B cell (primary cell): ENCODE measurements at regions not wholly inside any gene's neighbourhood (a gene's known extent, or its start where the extent isn't known, plus 50 kb on each side); places are given as distances from the start of the nearest gene placed in this dataset.

Experiments
- ATAC-seq: fragments of 200-7000 bp; cut with Tn5 transposase; one replicate; pipeline ENCODE4 v1.10.0; 2021; ENCODE audit warnings: low read depth, mild to moderate bottlenecking, moderate number of reproducible peaks, moderate library complexity
- CTCF ChIA-PET: fragments of 350-600 bp; sonication (Branson Sonifier 250); formaldehyde crosslinking; loops from one replicate; lab custom pipeline; 2021; ENCODE audit warnings: antibody characterized with exemption, inconsistent platforms; lab: Charles Lee
- POLR2A ChIA-PET: fragments of 350-600 bp; sonication (Branson Sonifier 250); formaldehyde crosslinking; loops from one replicate; lab custom pipeline; 2021; ENCODE audit warnings: antibody characterized with exemption; lab: Charles Lee
- DNase-seq: peaks from one replicate; pipeline ENCODE4 v3.0.0; 2013
- H2AFZ ChIP-seq: 2 replicates; pipeline ENCODE4 v1.6.1; 2012; ENCODE audit warnings: mild to moderate bottlenecking, low read depth, low read length; ENCODE audit not compliant: insufficient read depth, poor library complexity, severe bottlenecking
- H3K27ac ChIP-seq, 2 donors: 1 replicate in 1 of 2; 2 replicates in 1 of 2; pipeline ENCODE4 v1.5.1; 2012 to 2013; ENCODE audit warnings: low read length in 2 of 2, mild to moderate bottlenecking in 2 of 2, moderate library complexity in 1 of 2
- H3K27me3 ChIP-seq, 4 experiments: fragments of 200-600 bp in 1 of 4; sonication (generic) in 1 of 4; replicated peaks in 1 of 4; 1 replicate in 2 of 4; 2 replicates in 2 of 4; pipeline versions ENCODE4 v1.6.1 to v1.7.0; 2013 to 2016; ENCODE audit warnings: low read length in 3 of 4, mild to moderate bottlenecking in 2 of 4, mixed read lengths in 1 of 4, moderate library complexity in 1 of 4; ENCODE audit not compliant: insufficient read depth in 4 of 4, control insufficient read depth in 3 of 4; ENCODE audit errors: control extremely low read depth in 1 of 4
- H3K36me3 ChIP-seq, 2 experiments: replicated peaks in 1 of 2; 1 replicate in 1 of 2; 2 replicates in 1 of 2; pipeline versions ENCODE4 v1.6.1 to v1.7.1; 2013; ENCODE audit warnings: low read length in 1 of 2; ENCODE audit not compliant: insufficient read depth in 2 of 2, control insufficient read depth in 1 of 2; ENCODE audit errors: control extremely low read depth in 1 of 2, extremely low read depth in 1 of 2
- H3K4me1 ChIP-seq, 2 donors: fragments of 200-600 bp in 1 of 2; sonication (generic) in 1 of 2; 1 replicate in 1 of 2; 2 replicates in 1 of 2; pipeline versions ENCODE4 v1.5.1 to v1.6.1; 2013 to 2017; ENCODE audit warnings: low read length in 2 of 2; ENCODE audit not compliant: control insufficient read depth in 2 of 2, insufficient read depth in 2 of 2
- H3K4me2 ChIP-seq: replicated peaks from 2 replicates; pipeline ENCODE3; 2012; ENCODE audit warnings: mild to moderate bottlenecking, low read depth, low read length; ENCODE audit not compliant: poor library complexity, severe bottlenecking
- H3K4me3 ChIP-seq, 5 experiments: fragments of 200-600 bp in 1 of 5; sonication (generic) in 1 of 5; 1 replicate in 3 of 5; 2 replicates in 2 of 5; pipeline versions ENCODE4 v1.5.1 to v1.7.0; 2011 to 2016; ENCODE audit warnings: low read length in 4 of 5, mild to moderate bottlenecking in 4 of 5, low read depth in 2 of 5, control low read depth in 1 of 5, moderate library complexity in 1 of 5; ENCODE audit not compliant: insufficient read depth in 1 of 5; ENCODE audit errors: control extremely low read depth in 1 of 5, extremely low read depth in 1 of 5
- H3K79me2 ChIP-seq: fragments of 200-600 bp; sonication (generic); one replicate; pipeline ENCODE4 v1.6.0; 2016; ENCODE audit warnings: low read length; ENCODE audit not compliant: control insufficient read depth, insufficient read depth
- H3K9ac ChIP-seq: fragments of 200-600 bp; sonication (generic); 2 replicates; pipeline ENCODE4 v1.6.1; 2017; ENCODE audit warnings: mild to moderate bottlenecking, low read length, moderate library complexity
- H3K9me3 ChIP-seq, 3 donors: one replicate each; pipeline versions ENCODE4 v1.6.1 to v1.7.1; 2013; ENCODE audit warnings: low read length in 2 of 3; ENCODE audit not compliant: control insufficient read depth in 2 of 3, insufficient read depth in 1 of 3; ENCODE audit errors: control extremely low read depth in 1 of 3
- H4K20me1 ChIP-seq: 2 replicates; pipeline ENCODE4 v1.6.0; 2012; ENCODE audit warnings: mild to moderate bottlenecking, low read length; ENCODE audit not compliant: insufficient read depth, control insufficient read depth, poor library complexity, severe bottlenecking
- H3K27ac Mint-ChIP-seq: one replicate; pipeline ENCODE4 v1.8.0; 2021; ENCODE audit warnings: mixed read lengths
- H3K27me3 Mint-ChIP-seq: one replicate; pipeline ENCODE4 v1.8.0; 2021; ENCODE audit warnings: mixed read lengths
- H3K4me1 Mint-ChIP-seq: one replicate; pipeline ENCODE4 v1.8.0; 2021; ENCODE audit warnings: mixed read lengths
- H3K4me3 Mint-ChIP-seq: one replicate; pipeline ENCODE4 v1.8.0; 2021; ENCODE audit warnings: mixed read lengths
- H3K9me3 Mint-ChIP-seq: one replicate; pipeline ENCODE4 v1.8.0; 2022; ENCODE audit warnings: mixed read lengths; ENCODE audit not compliant: insufficient read depth
- CTCF ChIP-seq: fragments of 200-600 bp; IDR thresholded peaks from one replicate; pipeline ENCODE4 v1.8.0; 2022; ENCODE audit warnings: antibody characterized with exemption, mild to moderate bottlenecking
- EZH2 ChIP-seq: IDR thresholded peaks from 2 replicates; pipeline ENCODE4 v1.6.1; 2012; ENCODE audit warnings: borderline replicate concordance, low read depth, mild to moderate bottlenecking, moderate library complexity, low read length; ENCODE audit not compliant: insufficient read depth, poor library complexity, severe bottlenecking
- WGBS: methylation state at CpG from one replicate; pipeline ENCODE4 v1.1.5; 2013; ENCODE audit warnings: missing lambda C conversion rate; ENCODE audit not compliant: insufficient coverage; 5-methylcytosine and 5-hydroxymethylcytosine counted together
- intact Hi-C: fragments of 100-400 bp; cut with micrococcal nuclease; formaldehyde crosslinking; loops from one replicate; pipeline ENCODE4 v1.10.0; 2022

GRCh38 chr12:75853626-75854025 lies 177.9 kb downstream of the PHLDA1 start:
- Histone ChIP-seq H3K36me3 (no peaks in the 10 kb centered on the region), H2AFZ (no peak overlapping the region), H3K27ac (no peak overlapping the region), H3K79me2 (no peaks in the 10 kb centered on the region), H3K9ac (no peak overlapping the region), H3K27me3 (peaks cover 0 to 5% (median 2%) of the 10 kb centered on the region in 4 experiments), H3K4me3 (no peak overlapping the region), H3K4me1 (peaks cover 0 to 6% of the 10 kb centered on the region in 2 donors), H3K9me3 (peaks cover 0 to 2% (median 0%) of the 10 kb centered on the region in 3 donors), H4K20me1 (no peaks in the 10 kb centered on the region), H3K4me2 (peak overlapping the region; percentile 9)
- WGBS = 17% methylated on average over 1 of the region's 2 CpGs
- Mint-ChIP-seq H3K4me3 (no peak overlapping the region), H3K27me3 (peaks cover 37% of the 10 kb centered on the region), H3K27ac (no peak overlapping the region), H3K9me3 (no peaks in the 10 kb centered on the region), H3K4me1 (peaks cover 9% of the 10 kb centered on the region)
- ATAC-seq (no peak), DNase-seq (no peak)
- intact Hi-C loops = no loop called here
- ChIA-PET POLR2A (no interaction called here), CTCF (no interaction called here)
- TF ChIP-seq CTCF = no peak

GRCh38 chr12:75852956-75853355 lies 178.6 kb downstream of the PHLDA1 start:
- Histone ChIP-seq H3K9ac (no peak overlapping the region), H3K4me3 (no peak overlapping the region), H3K9me3 (peaks cover 0 to 2% (median 0%) of the 10 kb centered on the region in 3 donors), H2AFZ (no peak overlapping the region), H3K79me2 (no peaks in the 10 kb centered on the region), H3K27me3 (peaks cover 0 to 5% (median 2%) of the 10 kb centered on the region in 4 experiments), H3K4me1 (peaks cover 0 to 6% of the 10 kb centered on the region in 2 donors), H4K20me1 (no peaks in the 10 kb centered on the region), H3K36me3 (no peaks in the 10 kb centered on the region), H3K4me2 (no peak overlapping the region), H3K27ac (no peak overlapping the region)
- DNase-seq (no peak), ATAC-seq (no peak)
- Mint-ChIP-seq H3K4me3 (no peak overlapping the region), H3K27ac (no peak overlapping the region), H3K27me3 (peaks cover 37% of the 10 kb centered on the region), H3K9me3 (no peaks in the 10 kb centered on the region), H3K4me1 (peaks cover 9% of the 10 kb centered on the region)
- ChIA-PET CTCF (no interaction called here), POLR2A (no interaction called here)
- intact Hi-C loops = no loop called here
- no peak for TF ChIP-seq CTCF
- TF ChIP-seq EZH2 = no peak
- WGBS = 40% methylated on average over 1 of the region's 2 CpGs
